ENCODE measurements at regions not wholly inside any gene's neighbourhood (a gene's known extent, or its start where the extent isn't known, plus 50 kb on each side); places are given as distances from the start of the nearest gene placed in this dataset.

DNA sequence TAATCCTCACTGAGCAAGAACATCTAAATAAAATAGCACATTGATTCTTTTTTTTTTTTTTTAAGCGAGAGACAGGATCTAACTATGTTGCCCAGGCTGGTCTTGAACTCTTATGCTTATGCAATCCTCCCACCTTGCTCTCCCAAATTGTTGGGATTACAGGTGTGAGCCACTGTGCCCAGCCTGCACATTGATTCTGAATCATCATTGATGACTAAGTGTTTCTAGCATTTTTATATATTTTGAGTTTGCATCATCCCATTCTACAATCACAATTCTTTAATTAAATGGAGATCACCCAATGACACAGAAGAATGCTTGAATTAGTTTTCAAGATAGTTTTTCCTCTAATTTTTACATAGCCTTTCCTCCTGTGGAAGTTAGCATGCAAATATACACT, 354.1 kb downstream of the KLF5 start:
- H3K4me2 ChIP-seq (ENCODE audit: low read depth, low read length, poor library complexity, severe bottlenecking), result no peak overlapping the region
- no peak overlapping the region for H2AFZ ChIP-seq (ENCODE audit: low read length)
- H4K20me1 ChIP-seq (ENCODE audit: insufficient read depth, low read depth, low read length), result no peaks in the 10 kb centered on the region
- H3K27me3 ChIP-seq (ENCODE audit: low read length), result no peaks in the 10 kb centered on the region
- H3K27ac ChIP-seq (ENCODE audit: low read length), result no peak overlapping the region
- no peaks in the 10 kb centered on the region for H3K9me3 ChIP-seq (ENCODE audit: low read length)
- no peaks in the 10 kb centered on the region for H3K36me3 ChIP-seq (ENCODE audit: insufficient read depth, low read length)
- H3K79me2 ChIP-seq (ENCODE audit: low read length), result no peaks in the 10 kb centered on the region
- H3K9ac ChIP-seq (ENCODE audit: low read length), result no peak overlapping the region
- H3K4me1 ChIP-seq (ENCODE audit: low read length), result no peaks in the 10 kb centered on the region
- no peak overlapping the region for H3K4me3 ChIP-seq (ENCODE audit: low read length)
- H3K9me2 ChIP-seq (replicated peaks; ENCODE audit: insufficient read depth, low read length), result no peaks in the 10 kb centered on the region
- DNase-seq, result no peak

DNA sequence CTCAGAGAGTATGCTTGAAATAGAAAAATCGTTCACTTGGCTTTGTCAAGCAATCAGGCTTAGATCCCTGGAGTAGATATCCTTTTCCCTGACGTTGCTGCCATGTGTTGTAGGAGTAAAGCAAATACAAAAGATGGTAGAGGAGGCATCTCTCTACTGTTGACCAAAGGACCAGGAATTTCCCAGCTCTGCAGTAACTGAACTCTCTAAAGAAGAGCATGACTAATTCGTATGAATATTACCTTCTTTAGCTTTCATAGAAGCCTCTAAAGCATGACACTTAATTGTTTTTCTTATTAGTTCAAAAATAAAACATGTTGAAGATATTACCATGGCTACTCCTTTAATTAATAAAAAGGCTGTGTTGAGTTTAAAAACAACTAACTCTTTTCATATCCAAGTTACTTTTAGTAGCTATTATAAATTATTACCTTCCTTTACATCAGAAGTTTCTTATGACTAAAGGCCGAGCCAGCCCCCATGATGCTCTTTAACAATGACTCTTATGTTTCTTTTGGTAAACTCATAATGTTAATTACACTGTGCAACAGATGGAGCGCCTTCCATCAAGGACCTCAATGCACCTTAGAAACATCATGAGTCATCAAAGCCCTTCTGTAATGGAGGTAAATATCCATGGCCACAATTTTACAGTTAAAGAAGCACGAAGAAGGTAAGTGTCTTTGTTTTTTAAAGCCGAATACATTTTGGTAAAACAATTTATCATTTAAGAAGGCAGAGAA, 352.4 kb downstream of the KLF5 start:
- H4K20me1 ChIP-seq (ENCODE audit: insufficient read depth, low read depth, low read length), result no peaks in the 10 kb centered on the region

DNA sequence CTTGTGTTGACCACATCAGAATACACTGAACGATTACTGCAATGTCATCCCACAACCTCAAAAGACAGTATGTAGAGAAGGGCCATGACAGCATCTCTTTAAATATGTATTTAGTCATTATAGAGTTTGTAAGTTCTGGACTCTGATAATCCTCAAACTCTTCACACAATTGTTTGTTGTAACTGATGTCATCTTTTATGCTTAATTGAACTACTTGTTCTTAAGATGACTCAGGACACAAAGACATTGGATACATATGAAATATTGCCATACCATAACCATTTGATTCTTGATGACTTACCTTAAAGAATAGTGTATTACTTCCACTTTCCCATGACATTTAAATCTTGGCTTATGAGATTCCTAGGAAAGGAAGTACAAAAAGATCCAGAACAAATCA, 347.6 kb downstream of the KLF5 start:
- H3K9me2 ChIP-seq (replicated peaks; ENCODE audit: insufficient read depth, low read length), result no peaks in the 10 kb centered on the region
- no peak overlapping the region for H3K4me3 ChIP-seq (ENCODE audit: low read length)
- no peak overlapping the region for H3K27ac ChIP-seq (ENCODE audit: low read length)
- H2AFZ ChIP-seq (ENCODE audit: low read length), result no peak overlapping the region
- H3K79me2 ChIP-seq (ENCODE audit: low read length), result no peaks in the 10 kb centered on the region
- no peak overlapping the region for H3K4me2 ChIP-seq (ENCODE audit: low read depth, low read length, poor library complexity, severe bottlenecking)
- H4K20me1 ChIP-seq (ENCODE audit: insufficient read depth, low read depth, low read length), result no peaks in the 10 kb centered on the region
- no peaks in the 10 kb centered on the region for H3K27me3 ChIP-seq (ENCODE audit: low read length)
- no peak for DNase-seq
- H3K9me3 ChIP-seq (ENCODE audit: low read length), result no peaks in the 10 kb centered on the region
- H3K36me3 ChIP-seq (ENCODE audit: insufficient read depth, low read length), result no peaks in the 10 kb centered on the region
- no peak overlapping the region for H3K9ac ChIP-seq (ENCODE audit: low read length)
- no peaks in the 10 kb centered on the region for H3K4me1 ChIP-seq (ENCODE audit: low read length)

More for the DNA sequence above, 352.4 kb downstream of the KLF5 start:
- Histone ChIP-seq H3K9ac (ENCODE audit: low read length) (no peak overlapping the region), H3K4me2 (ENCODE audit: low read depth, low read length, poor library complexity, severe bottlenecking) (no peak overlapping the region), H3K27ac (ENCODE audit: low read length) (no peak overlapping the region), H3K4me1 (ENCODE audit: low read length) (no peaks in the 10 kb centered on the region), H3K9me2 (replicated peaks; ENCODE audit: insufficient read depth, low read length) (no peaks in the 10 kb centered on the region), H3K79me2 (ENCODE audit: low read length) (no peaks in the 10 kb centered on the region), H3K9me3 (ENCODE audit: low read length) (no peaks in the 10 kb centered on the region), H3K27me3 (ENCODE audit: low read length) (no peaks in the 10 kb centered on the region), H3K4me3 (ENCODE audit: low read length) (no peak overlapping the region), H3K36me3 (ENCODE audit: insufficient read depth, low read length) (no peaks in the 10 kb centered on the region), H2AFZ (ENCODE audit: low read length) (no peak overlapping the region)
- no peak for DNase-seq

DNA sequence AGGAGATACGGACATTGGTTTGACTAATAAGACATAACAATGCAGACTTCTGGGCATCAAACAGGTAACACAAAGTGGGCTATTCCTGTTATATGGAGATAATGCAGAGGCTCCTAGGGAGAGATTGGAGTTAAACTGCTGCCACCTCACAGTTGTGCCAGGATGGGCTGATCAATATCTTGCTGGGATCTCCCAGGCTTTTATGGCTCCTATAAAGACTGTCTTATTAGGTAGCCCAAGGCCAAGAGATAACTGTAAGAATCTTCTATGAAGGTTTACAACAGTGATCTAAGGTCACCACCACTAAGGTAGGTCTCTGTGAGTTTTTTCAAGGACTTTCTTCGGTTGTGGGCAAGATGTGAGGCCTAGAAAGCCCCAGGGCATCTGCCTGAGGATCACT, 345.8 kb downstream of the KLF5 start:
- Histone ChIP-seq H4K20me1 (ENCODE audit: insufficient read depth, low read depth, low read length) (no peaks in the 10 kb centered on the region), H3K9me3 (ENCODE audit: low read length) (no peaks in the 10 kb centered on the region), H3K4me2 (ENCODE audit: low read depth, low read length, poor library complexity, severe bottlenecking) (no peak overlapping the region), H3K27me3 (ENCODE audit: low read length) (no peaks in the 10 kb centered on the region), H3K36me3 (ENCODE audit: insufficient read depth, low read length) (no peaks in the 10 kb centered on the region), H3K9ac (ENCODE audit: low read length) (no peak overlapping the region), H3K27ac (ENCODE audit: low read length) (no peak overlapping the region), H2AFZ (ENCODE audit: low read length) (no peak overlapping the region), H3K9me2 (replicated peaks; ENCODE audit: insufficient read depth, low read length) (no peaks in the 10 kb centered on the region), H3K4me1 (ENCODE audit: low read length) (no peaks in the 10 kb centered on the region), H3K4me3 (ENCODE audit: low read length) (no peak overlapping the region), H3K79me2 (ENCODE audit: low read length) (no peaks in the 10 kb centered on the region)
- no peak for DNase-seq

DNA sequence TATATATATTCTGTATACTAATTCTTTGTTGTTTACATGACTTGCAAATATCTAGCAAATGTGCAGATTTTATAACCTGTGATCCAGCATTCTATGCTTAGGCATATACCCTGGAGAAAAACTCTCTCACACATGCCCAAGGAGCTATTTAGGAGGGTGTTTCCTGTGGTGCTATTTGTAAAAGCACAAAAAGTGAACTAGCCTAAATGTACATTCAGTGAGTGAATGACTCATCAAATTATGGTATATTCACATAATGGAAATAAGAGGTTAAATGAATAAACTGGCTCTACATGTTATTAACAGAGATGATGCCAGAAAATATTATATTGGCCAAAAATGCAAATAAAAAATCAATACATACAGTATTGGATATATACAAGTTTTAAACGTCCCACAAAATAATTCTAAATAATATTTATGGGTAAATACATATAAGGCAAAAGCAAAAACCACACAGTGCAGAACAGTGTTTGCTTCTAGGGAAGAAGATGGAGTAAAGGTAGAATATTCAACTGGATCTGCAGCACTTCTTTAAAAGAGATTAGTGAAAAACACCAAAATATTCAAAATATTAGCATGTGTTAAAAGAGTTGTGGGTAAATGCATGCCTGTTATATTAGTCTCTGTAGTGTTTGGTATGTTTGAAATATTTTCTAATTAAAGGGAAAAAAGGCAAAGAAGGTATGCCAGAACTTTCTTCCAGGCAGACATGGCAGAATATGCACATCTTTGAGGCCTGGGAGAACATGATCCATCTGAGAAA, 344.7 kb downstream of the KLF5 start:
- H3K4me3 ChIP-seq (ENCODE audit: low read length), result no peak overlapping the region
- no peak overlapping the region for H2AFZ ChIP-seq (ENCODE audit: low read length)
- no peaks in the 10 kb centered on the region for H3K36me3 ChIP-seq (ENCODE audit: insufficient read depth, low read length)
- H3K9ac ChIP-seq (ENCODE audit: low read length), result no peak overlapping the region
- no peaks in the 10 kb centered on the region for H3K9me2 ChIP-seq (replicated peaks; ENCODE audit: insufficient read depth, low read length)
- no peak overlapping the region for H3K27ac ChIP-seq (ENCODE audit: low read length)
- no peaks in the 10 kb centered on the region for H3K27me3 ChIP-seq (ENCODE audit: low read length)
- no peaks in the 10 kb centered on the region for H3K9me3 ChIP-seq (ENCODE audit: low read length)
- no peaks in the 10 kb centered on the region for H3K4me1 ChIP-seq (ENCODE audit: low read length)
- DNase-seq, result no peak
- no peak overlapping the region for H3K4me2 ChIP-seq (ENCODE audit: low read depth, low read length, poor library complexity, severe bottlenecking)
- H3K79me2 ChIP-seq (ENCODE audit: low read length), result no peaks in the 10 kb centered on the region
- no peaks in the 10 kb centered on the region for H4K20me1 ChIP-seq (ENCODE audit: insufficient read depth, low read depth, low read length)

DNA sequence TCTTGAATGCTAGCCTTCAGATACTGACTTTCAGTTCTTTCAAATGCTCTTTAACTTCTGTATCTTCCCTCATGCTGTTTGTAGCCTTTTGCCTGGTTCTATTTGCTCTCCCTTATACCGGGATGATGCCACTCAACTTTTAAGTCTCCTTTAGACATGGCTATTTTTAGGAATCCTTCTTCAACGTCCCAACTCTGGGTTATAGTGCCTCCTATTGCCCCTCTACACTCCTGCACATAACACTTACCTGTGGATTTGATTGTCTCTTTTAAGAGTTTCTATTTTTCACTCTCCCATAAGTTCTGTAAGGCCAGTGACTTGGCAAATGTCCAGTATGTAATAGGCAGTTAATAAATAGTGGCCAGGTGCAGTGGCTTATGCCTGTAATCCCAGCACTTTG, 343.0 kb downstream of the KLF5 start:
- Histone ChIP-seq H3K9ac (ENCODE audit: low read length) (no peak overlapping the region), H3K27me3 (ENCODE audit: low read length) (no peaks in the 10 kb centered on the region), H3K4me1 (ENCODE audit: low read length) (no peaks in the 10 kb centered on the region), H2AFZ (ENCODE audit: low read length) (no peak overlapping the region), H3K4me3 (ENCODE audit: low read length) (no peak overlapping the region), H3K9me3 (ENCODE audit: low read length) (no peaks in the 10 kb centered on the region), H3K36me3 (ENCODE audit: insufficient read depth, low read length) (no peaks in the 10 kb centered on the region), H4K20me1 (ENCODE audit: insufficient read depth, low read depth, low read length) (no peaks in the 10 kb centered on the region), H3K79me2 (ENCODE audit: low read length) (no peaks in the 10 kb centered on the region), H3K4me2 (ENCODE audit: low read depth, low read length, poor library complexity, severe bottlenecking) (no peak overlapping the region), H3K27ac (ENCODE audit: low read length) (no peak overlapping the region), H3K9me2 (replicated peaks; ENCODE audit: insufficient read depth, low read length) (no peaks in the 10 kb centered on the region)
- no peak for DNase-seq

DNA sequence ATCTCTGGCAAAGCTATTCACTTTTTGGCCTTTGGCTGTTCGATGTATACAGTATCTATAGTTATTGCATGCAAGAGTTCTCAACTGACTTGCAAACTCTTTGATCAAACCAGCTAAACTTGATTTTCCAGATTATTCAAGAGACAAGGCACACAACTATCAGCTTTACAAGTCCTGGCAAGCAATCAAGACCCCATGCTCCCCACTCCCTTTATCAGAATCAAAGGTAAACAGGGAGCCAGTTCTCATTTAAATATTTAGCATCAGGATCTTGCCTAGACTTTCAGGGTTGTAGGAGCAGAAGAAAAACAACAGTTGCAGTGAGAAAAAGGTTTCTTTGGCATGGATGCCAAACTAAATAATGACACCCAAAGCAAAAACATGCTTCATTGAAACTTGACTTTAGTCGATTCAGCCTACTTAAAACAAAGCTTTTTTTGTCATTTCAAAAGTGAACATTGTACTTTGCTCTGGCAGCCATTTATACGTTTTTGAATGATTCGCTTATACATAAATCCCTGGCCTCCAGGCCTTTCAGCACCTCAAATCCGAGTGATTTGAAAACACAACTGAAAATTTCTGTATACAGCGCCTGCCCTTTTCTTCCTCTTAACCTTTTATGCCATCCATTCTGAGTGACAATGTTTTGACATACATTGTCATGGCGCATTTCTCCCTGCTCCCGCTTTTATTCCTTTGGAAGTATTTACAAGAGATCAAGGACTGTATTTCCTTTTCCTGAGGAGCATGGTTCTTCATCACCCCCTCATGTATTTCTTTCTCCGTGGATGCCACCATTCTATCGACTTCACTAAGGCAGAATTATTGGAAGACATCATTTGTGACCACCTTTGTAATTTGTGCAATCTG, 340.8 kb downstream of the KLF5 start:
- no peaks in the 10 kb centered on the region for H3K4me1 ChIP-seq (ENCODE audit: low read length)
- no peaks in the 10 kb centered on the region for H3K9me3 ChIP-seq (ENCODE audit: low read length)
- no peaks in the 10 kb centered on the region for H3K27me3 ChIP-seq (ENCODE audit: low read length)
- H4K20me1 ChIP-seq (ENCODE audit: insufficient read depth, low read depth, low read length), result no peaks in the 10 kb centered on the region
- H3K27ac ChIP-seq (ENCODE audit: low read length), result no peak overlapping the region
- H2AFZ ChIP-seq (ENCODE audit: low read length), result no peak overlapping the region
- no peaks in the 10 kb centered on the region for H3K36me3 ChIP-seq (ENCODE audit: insufficient read depth, low read length)
- H3K79me2 ChIP-seq (ENCODE audit: low read length), result no peaks in the 10 kb centered on the region
- DNase-seq, result no peak
- no peak overlapping the region for H3K4me3 ChIP-seq (ENCODE audit: low read length)
- H3K4me2 ChIP-seq (ENCODE audit: low read depth, low read length, poor library complexity, severe bottlenecking), result no peak overlapping the region
- no peaks in the 10 kb centered on the region for H3K9me2 ChIP-seq (replicated peaks; ENCODE audit: insufficient read depth, low read length)
- no peak overlapping the region for H3K9ac ChIP-seq (ENCODE audit: low read length)
